ENCODE measurements at regions not wholly inside any gene's neighbourhood (a gene's known extent, or its start where the extent isn't known, plus 50 kb on each side); places are given as distances from the start of the nearest gene placed in this dataset.
"Not testable (repeated sequence)": the region's sequence is repeated elsewhere in the genome, so short reads cannot be mapped to it uniquely, and the experiment has no call there.

- TF ChIP-seq CTCF (conservative IDR thresholded peaks at IDR 0.05) = no peak
- H3K27ac Mint-ChIP-seq = no peak overlapping the region
- peaks cover 9% of the 10 kb centered on the region for H3K4me1 Mint-ChIP-seq (ENCODE audit: unreplicated experiment)
- no peaks in the 10 kb centered on the region for H3K27me3 Mint-ChIP-seq
- no peaks in the 10 kb centered on the region for H3K36me3 Mint-ChIP-seq
- no peaks in the 10 kb centered on the region for H3K9me3 Mint-ChIP-seq
- no peak overlapping the region for H3K4me3 Mint-ChIP-seq
- no peak for DNase-seq (ENCODE audit: extremely low spot score, unreplicated experiment)
These were observed 901.4 kb upstream of the API5 start for GRCh38 chr11:42410251-42410955.

GRCh38 chr11:42412590-42412989 lies 899.2 kb upstream of the API5 start:
- Mint-ChIP-seq H3K9me3 (no peaks in the 10 kb centered on the region), H3K27ac (no peak overlapping the region), H3K4me3 (no peak overlapping the region), H3K27me3 (no peaks in the 10 kb centered on the region), H3K36me3 (no peaks in the 10 kb centered on the region), H3K4me1 (ENCODE audit: unreplicated experiment) (peaks cover 4% of the 10 kb centered on the region)
- TF ChIP-seq CTCF (conservative IDR thresholded peaks at IDR 0.05) = no peak
- no peak for DNase-seq (ENCODE audit: extremely low spot score, unreplicated experiment)

GRCh38 chr11:42417691-42418090 lies 894.1 kb upstream of the API5 start:
- no peak for DNase-seq (ENCODE audit: extremely low spot score, unreplicated experiment)
- Mint-ChIP-seq H3K27me3 (no peaks in the 10 kb centered on the region), H3K4me1 (ENCODE audit: unreplicated experiment) (no peaks in the 10 kb centered on the region), H3K27ac (no peak overlapping the region), H3K4me3 (no peak overlapping the region), H3K9me3 (no peaks in the 10 kb centered on the region), H3K36me3 (no peaks in the 10 kb centered on the region)
- no peak for TF ChIP-seq CTCF (conservative IDR thresholded peaks at IDR 0.05)

- H3K36me3 Mint-ChIP-seq = no peaks in the 10 kb centered on the region
- H3K9me3 Mint-ChIP-seq = no peaks in the 10 kb centered on the region
- no peak for TF ChIP-seq CTCF (conservative IDR thresholded peaks at IDR 0.05)
- no peaks in the 10 kb centered on the region for H3K4me1 Mint-ChIP-seq (ENCODE audit: unreplicated experiment)
- H3K27me3 Mint-ChIP-seq = no peaks in the 10 kb centered on the region
- no peak overlapping the region for H3K27ac Mint-ChIP-seq
- no peak overlapping the region for H3K4me3 Mint-ChIP-seq
- no peak for DNase-seq (ENCODE audit: extremely low spot score, unreplicated experiment)
These were observed 889.7 kb upstream of the API5 start for GRCh38 chr11:42422090-42422489.

- not testable (repeated sequence) for DNase-seq (ENCODE audit: extremely low spot score, unreplicated experiment); H3K27ac Mint-ChIP-seq; H3K27me3 Mint-ChIP-seq
These were observed 876.9 kb upstream of the API5 start for GRCh38 chr11:42434911-42435310.

GRCh38 chr11:42444406-42444805 lies 867.4 kb upstream of the API5 start:
- no peak for DNase-seq (ENCODE audit: extremely low spot score, unreplicated experiment)
- no peaks in the 10 kb centered on the region for H3K36me3 Mint-ChIP-seq
- no peak overlapping the region for H3K4me3 Mint-ChIP-seq
- H3K9me3 Mint-ChIP-seq = no peaks in the 10 kb centered on the region
- H3K27me3 Mint-ChIP-seq = no peaks in the 10 kb centered on the region
- no peaks in the 10 kb centered on the region for H3K4me1 Mint-ChIP-seq (ENCODE audit: unreplicated experiment)
- no peak for TF ChIP-seq CTCF (conservative IDR thresholded peaks at IDR 0.05)
- H3K27ac Mint-ChIP-seq = no peak overlapping the region

More at GRCh38 chr11:42434911-42435310, 876.9 kb upstream of the API5 start:
- H3K4me3 Mint-ChIP-seq; H3K36me3 Mint-ChIP-seq; H3K9me3 Mint-ChIP-seq; H3K4me1 Mint-ChIP-seq (ENCODE audit: unreplicated experiment): not testable (repeated sequence)
